ENCODE measurements at regions not wholly inside any gene's neighbourhood (a gene's known extent, or its start where the extent isn't known, plus 50 kb on each side); places are given as distances from the start of the nearest gene placed in this dataset.
"Not testable (repeated sequence)": the region's sequence is repeated elsewhere in the genome, so short reads cannot be mapped to it uniquely, and the experiment has no call there.

DNA sequence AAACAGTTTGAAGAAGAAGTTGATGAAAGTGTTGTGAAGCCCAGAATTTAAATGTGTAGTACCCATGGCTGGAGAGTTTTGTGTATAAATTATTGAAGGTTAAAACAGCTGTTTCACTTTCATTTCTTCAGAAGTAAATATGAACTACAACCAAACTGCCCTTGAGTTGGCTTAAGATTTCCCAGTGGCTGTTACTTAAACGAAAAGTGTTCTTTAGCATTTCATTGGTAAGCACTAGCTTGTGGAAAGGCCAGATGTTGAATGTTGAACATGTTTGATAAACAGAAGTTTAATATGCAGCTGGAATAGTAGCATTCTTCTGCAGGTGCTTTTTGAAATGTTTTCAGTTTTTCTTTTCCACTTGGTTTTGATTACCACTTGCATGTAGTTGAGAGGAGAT, 83.2 kb upstream of the TNRC6B start:
- ChIA-PET POLR2A (interaction anchor here (0.7 to 0.9 kb wide), 2 partner anchors 10 to 79 kb away, joined by 3 read pairs; no protein-coding TSS in a partner anchor), CTCF (interaction anchor here (1.5 kb wide), 1 partner anchor 17 kb away, joined by 4 read pairs; no protein-coding TSS in a partner anchor)
- peak overlapping the region; percentile 71 for H3K4me3 Mint-ChIP-seq
- peaks cover 60% of the 10 kb centered on the region for H3K4me1 Mint-ChIP-seq (ENCODE audit: low read depth)
- no peak for TF ChIP-seq CTCF (IDR thresholded peaks at IDR 0.05)
- peaks cover 3% of the 10 kb centered on the region for H3K36me3 Mint-ChIP-seq (ENCODE audit: low read depth)
- no peak for DNase-seq
- no peaks in the 10 kb centered on the region for H3K27me3 Mint-ChIP-seq
- H3K27ac Mint-ChIP-seq = peak overlapping the region; percentile 83
- ATAC-seq = peak; percentile 69
- intact Hi-C loops (cut with micrococcal nuclease) = no loop called here
- H3K9me3 Mint-ChIP-seq = no peaks in the 10 kb centered on the region

GRCh38 chr22:40099887-40100286, 77.8 kb upstream of the TNRC6B start:
- CTCF ChIA-PET = interaction anchor here (1.2 to 2.6 kb wide), 2 partner anchors 9 to 10 kb away, joined by 3 to 7 read pairs; no protein-coding TSS in a partner anchor
- ATAC-seq; H3K27me3 Mint-ChIP-seq; H3K36me3 Mint-ChIP-seq (ENCODE audit: low read depth); intact Hi-C loops (cut with micrococcal nuclease); H3K27ac Mint-ChIP-seq; DNase-seq; H3K4me3 Mint-ChIP-seq; H3K9me3 Mint-ChIP-seq: not testable (repeated sequence)
- POLR2A ChIA-PET = interaction anchor here (1.0 to 1.7 kb wide), 2 partner anchors 12 to 53 kb away, joined by 3 read pairs; no protein-coding TSS in a partner anchor
- H3K4me1 Mint-ChIP-seq (ENCODE audit: low read depth) = peaks cover 50% of the 10 kb centered on the region

GRCh38 chr22:40105755-40106154, 72.0 kb upstream of the TNRC6B start:
- intact Hi-C loops (cut with micrococcal nuclease) = loop anchor here (5.0 kb wide), 1 partner anchor 53 kb away; no protein-coding TSS in a partner anchor

GRCh38 chr22:40107244-40107643, 70.5 kb upstream of the TNRC6B start:
- POLR2A ChIA-PET = interaction anchor here (0.9 to 1.5 kb wide), 5 partner anchors 11 to 72 kb away, joined by 3 to 5 read pairs (median 3); no protein-coding TSS in a partner anchor
- intact Hi-C loops (cut with micrococcal nuclease) = loop anchor here (5.0 kb wide), 1 partner anchor 55 kb away; no protein-coding TSS in a partner anchor
- Mint-ChIP-seq H3K9me3 (no peaks in the 10 kb centered on the region), H3K36me3 (ENCODE audit: low read depth) (peaks cover 7% of the 10 kb centered on the region), H3K4me3 (peak overlapping the region; percentile 73), H3K4me1 (ENCODE audit: low read depth) (peaks cover 74% of the 10 kb centered on the region), H3K27me3 (no peaks in the 10 kb centered on the region), H3K27ac (peak overlapping the region; percentile 90)
- CTCF ChIA-PET = interaction anchor here (0.9 to 2.5 kb wide), 6 partner anchors 9 to 241 kb away, joined by 3 to 13 read pairs (median 5); no protein-coding TSS in a partner anchor
- DNase-seq (no peak), ATAC-seq (peak; percentile 29)
- TF ChIP-seq CTCF (IDR thresholded peaks at IDR 0.05) = no peak

More at GRCh38 chr22:40105755-40106154, 72.0 kb upstream of the TNRC6B start:
- Mint-ChIP-seq H3K27ac (peak overlapping the region; percentile 85), H3K27me3 (no peaks in the 10 kb centered on the region), H3K4me3 (no peak overlapping the region), H3K36me3 (ENCODE audit: low read depth) (peaks cover 7% of the 10 kb centered on the region), H3K9me3 (no peaks in the 10 kb centered on the region), H3K4me1 (ENCODE audit: low read depth) (peaks cover 71% of the 10 kb centered on the region)
- POLR2A ChIA-PET = interaction anchor here (0.9 to 1.0 kb wide), 2 partner anchors 50 to 72 kb away, joined by 3 read pairs; partner anchors contain the start of gene TNRC6B
- ATAC-seq = no peak
- no peak for TF ChIP-seq CTCF (IDR thresholded peaks at IDR 0.05)
- CTCF ChIA-PET = no interaction called here
- DNase-seq = no peak

DNA sequence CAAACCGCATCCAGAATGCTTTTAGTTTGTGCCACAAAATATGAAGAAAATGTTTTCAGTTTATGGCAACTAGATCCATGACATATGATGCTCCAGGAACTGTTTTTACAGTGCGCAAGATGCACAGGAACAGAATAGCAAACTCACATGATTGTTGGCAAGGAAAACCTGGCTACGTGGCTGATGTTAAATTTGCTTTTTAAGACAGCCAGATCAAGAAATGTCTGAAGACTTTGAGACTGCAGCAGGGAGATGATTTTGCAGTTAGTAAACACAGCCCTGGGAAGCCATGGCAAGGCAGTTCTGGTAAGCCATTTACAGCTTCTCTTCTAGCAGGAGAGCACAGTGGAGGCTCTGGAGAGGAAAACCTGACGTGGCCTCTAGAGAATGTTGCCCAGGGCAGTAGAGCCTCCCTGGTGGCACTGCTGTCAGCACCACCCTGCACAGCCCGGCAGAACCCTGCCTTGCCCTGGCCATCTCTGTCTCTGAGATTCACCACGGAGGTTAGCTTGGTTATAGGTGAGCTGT, 69.8 kb upstream of the TNRC6B start:
- TF ChIP-seq CTCF (IDR thresholded peaks at IDR 0.05) = no peak
- H3K9me3 Mint-ChIP-seq = no peaks in the 10 kb centered on the region
- intact Hi-C loops (cut with micrococcal nuclease) = loop anchor here (5.0 kb wide), 1 partner anchor 56 kb away; no protein-coding TSS in a partner anchor
- CTCF ChIA-PET = interaction anchor here (0.7 to 2.5 kb wide), 7 partner anchors 8 to 240 kb away, joined by 3 to 13 read pairs (median 7); no protein-coding TSS in a partner anchor
- H3K4me3 Mint-ChIP-seq = peak overlapping the region; percentile 73
- POLR2A ChIA-PET = interaction anchor here (0.8 to 1.7 kb wide), 8 partner anchors 9 to 238 kb away, joined by 3 to 5 read pairs (median 3); no protein-coding TSS in a partner anchor
- peaks cover 7% of the 10 kb centered on the region for H3K36me3 Mint-ChIP-seq (ENCODE audit: low read depth)
- peaks cover 79% of the 10 kb centered on the region for H3K4me1 Mint-ChIP-seq (ENCODE audit: low read depth)
- DNase-seq (peak; percentile 65), ATAC-seq (peak; percentile 78)
- peak overlapping the region; percentile 90 for H3K27ac Mint-ChIP-seq
- no peaks in the 10 kb centered on the region for H3K27me3 Mint-ChIP-seq
